OCI-LY1 (cell line): ENCODE measurements at regions not wholly inside any gene's neighbourhood (a gene's known extent, or its start where the extent isn't known, plus 50 kb on each side); places are given as distances from the start of the nearest gene placed in this dataset.
A peak's percentile ranks its signal among the peaks of the same experiment; 100 is the strongest.

ENCODE experiments used
- H2AFZ ChIP-seq: fragments of 200-600 bp; sonication (generic), shearing (Covaris generic); 2 replicates; pipeline ENCODE4 v1.6.0; 2014; ENCODE audit warnings: antibody characterized with exemption, mild to moderate bottlenecking, low read length
- H3F3A ChIP-seq: fragments of 200-600 bp; sonication (generic), shearing (Covaris generic); 2 replicates; pipeline ENCODE4 v1.6.0; 2014; ENCODE audit warnings: mild to moderate bottlenecking, antibody characterized with exemption, low read length, moderate library complexity; ENCODE audit not compliant: insufficient read depth
- H3K27ac ChIP-seq: fragments of 200-600 bp; sonication (generic); 2 replicates; pipeline ENCODE4 v1.5.1; 2014; ENCODE audit warnings: low read length, mixed run types, mild to moderate bottlenecking, low read depth; ENCODE audit not compliant: poor library complexity, severe bottlenecking
- H3K27me3 ChIP-seq: fragments of 200-600 bp; sonication (generic); 2 replicates; pipeline ENCODE4 v1.6.0; 2014; ENCODE audit warnings: antibody characterized with exemption, mild to moderate bottlenecking, low read length, moderate library complexity; ENCODE audit not compliant: insufficient read depth
- H3K36me3 ChIP-seq: fragments of 200-600 bp; sonication (generic); 2 replicates; pipeline ENCODE4 v1.6.1; 2014; ENCODE audit warnings: mild to moderate bottlenecking, antibody characterized with exemption, low read length, moderate library complexity, mixed read lengths; ENCODE audit not compliant: insufficient read depth
- H3K4me1 ChIP-seq: fragments of 200-600 bp; sonication (generic); 2 replicates; pipeline ENCODE4 v1.5.1; 2014; ENCODE audit warnings: mild to moderate bottlenecking, low read length, moderate library complexity; ENCODE audit not compliant: insufficient read depth, severe bottlenecking
- H3K4me2 ChIP-seq: fragments of 200-600 bp; sonication (generic), shearing (Covaris generic); 2 replicates; pipeline ENCODE4 v1.6.1; 2014; ENCODE audit warnings: low read length
- H3K4me3 ChIP-seq: fragments of 200-600 bp; sonication (generic); 2 replicates; pipeline ENCODE4 v1.5.1; 2014; ENCODE audit warnings: low read length, low read depth, mild to moderate bottlenecking, mixed read lengths; ENCODE audit not compliant: poor library complexity, severe bottlenecking
- H3K79me2 ChIP-seq: fragments of 200-600 bp; shearing (Covaris generic); 2 replicates; pipeline ENCODE4 v1.6.1; 2016; ENCODE audit warnings: mixed run types, low read length, mixed read lengths; ENCODE audit not compliant: insufficient read depth
- H3K9ac ChIP-seq: fragments of 200-600 bp; sonication (generic), shearing (Covaris generic); 2 replicates; pipeline ENCODE4 v1.6.1; 2014; ENCODE audit warnings: mild to moderate bottlenecking, low read length, mixed read lengths
- H3K9me2 ChIP-seq: fragments of 200-600 bp; sonication (generic), shearing (Covaris generic); 2 replicates; pipeline ENCODE4 v1.6.1; 2014; ENCODE audit warnings: low read depth, mild to moderate bottlenecking, low read length, mixed read lengths
- H3K9me3 ChIP-seq: fragments of 200-600 bp; shearing (Covaris generic); 2 replicates; pipeline ENCODE4 v1.6.1; 2014; ENCODE audit warnings: low read length, mixed read lengths
- H4K20me1 ChIP-seq: fragments of 200-600 bp; sonication (generic), shearing (Covaris generic); 2 replicates; pipeline ENCODE4 v1.6.0; 2016; ENCODE audit warnings: mild to moderate bottlenecking, low read length; ENCODE audit not compliant: insufficient read depth
- CTCF ChIP-seq: fragments of 200-600 bp; sonication (generic), shearing (Covaris generic); IDR thresholded peaks from 2 replicates; pipeline ENCODE4 v1.5.1; 2017; ENCODE audit warnings: mild to moderate bottlenecking, antibody characterized with exemption, low read length, moderate library complexity, mixed read lengths
- EZH2 ChIP-seq: fragments of 200-600 bp; sonication (generic), shearing (Covaris generic); IDR thresholded peaks from 2 replicates; pipeline ENCODE4 v1.8.0; 2017; ENCODE audit warnings: borderline replicate concordance, mixed run types, mild to moderate bottlenecking, antibody characterized with exemption, low read length, moderate library complexity, mixed read lengths

- H3K36me3 ChIP-seq: no peaks in the 10 kb centered on the region
- no peak overlapping the region for H3K4me2 ChIP-seq
- no peak overlapping the region for H2AFZ ChIP-seq
- no peaks in the 10 kb centered on the region for H3K27me3 ChIP-seq
- no peaks in the 10 kb centered on the region for H3K9me2 ChIP-seq
- no peaks in the 10 kb centered on the region for H3K79me2 ChIP-seq
- no peaks in the 10 kb centered on the region for H3K9me3 ChIP-seq
- no peaks in the 10 kb centered on the region for H4K20me1 ChIP-seq
- no peak for TF ChIP-seq CTCF
- TF ChIP-seq EZH2: no peak
- H3K4me3 ChIP-seq: no peak overlapping the region
- H3K27ac ChIP-seq: no peak overlapping the region
- no peaks in the 10 kb centered on the region for H3K4me1 ChIP-seq
- H3K9ac ChIP-seq: no peak overlapping the region
- no peaks in the 10 kb centered on the region for H3F3A ChIP-seq
Measured at GRCh38 chr18:55100817-55101457, 141.7 kb upstream of the CCDC68 start.

- Histone ChIP-seq H2AFZ (no peak overlapping the region), H4K20me1 (no peaks in the 10 kb centered on the region), H3K36me3 (no peaks in the 10 kb centered on the region), H3K27ac (no peak overlapping the region), H3K4me3 (no peak overlapping the region), H3K4me2 (no peak overlapping the region), H3K79me2 (no peaks in the 10 kb centered on the region), H3K27me3 (no peaks in the 10 kb centered on the region), H3K4me1 (no peaks in the 10 kb centered on the region), H3K9me3 (no peaks in the 10 kb centered on the region), H3K9ac (no peak overlapping the region), H3K9me2 (no peaks in the 10 kb centered on the region), H3F3A (no peaks in the 10 kb centered on the region)
- TF ChIP-seq CTCF (no peak), EZH2 (no peak)
Measured at GRCh38 chr18:55097456-55098170, 138.4 kb upstream of the CCDC68 start.

GRCh38 chr18:55096263-55096951, 137.1 kb upstream of the CCDC68 start:
- H3K9ac ChIP-seq: no peak overlapping the region
- no peak overlapping the region for H3K27ac ChIP-seq
- TF ChIP-seq CTCF (peak; percentile 45), EZH2 (no peak)
- H2AFZ ChIP-seq: no peak overlapping the region
- H3K27me3 ChIP-seq: no peaks in the 10 kb centered on the region
- no peaks in the 10 kb centered on the region for H3K36me3 ChIP-seq
- no peak overlapping the region for H3K4me2 ChIP-seq
- no peaks in the 10 kb centered on the region for H4K20me1 ChIP-seq
- H3K9me2 ChIP-seq: no peaks in the 10 kb centered on the region
- no peaks in the 10 kb centered on the region for H3K4me1 ChIP-seq
- H3K9me3 ChIP-seq: no peaks in the 10 kb centered on the region
- H3F3A ChIP-seq: no peaks in the 10 kb centered on the region
- H3K79me2 ChIP-seq: no peaks in the 10 kb centered on the region
- H3K4me3 ChIP-seq: no peak overlapping the region
